GM12874 (cell line): ENCODE measurements at regions not wholly inside any gene's neighbourhood (a gene's known extent, or its start where the extent isn't known, plus 50 kb on each side); places are given as distances from the start of the nearest gene placed in this dataset.

ENCODE experiments used
- TF ChIP-seq, protein P1 (sequence below): IDR thresholded peaks from 2 replicates; pipeline ENCODE4 v1.5.1; 2011; ENCODE audit warnings: low read depth, mild to moderate bottlenecking, control low read depth, low read length, moderate library complexity; ENCODE audit not compliant: insufficient read depth

DNA sequence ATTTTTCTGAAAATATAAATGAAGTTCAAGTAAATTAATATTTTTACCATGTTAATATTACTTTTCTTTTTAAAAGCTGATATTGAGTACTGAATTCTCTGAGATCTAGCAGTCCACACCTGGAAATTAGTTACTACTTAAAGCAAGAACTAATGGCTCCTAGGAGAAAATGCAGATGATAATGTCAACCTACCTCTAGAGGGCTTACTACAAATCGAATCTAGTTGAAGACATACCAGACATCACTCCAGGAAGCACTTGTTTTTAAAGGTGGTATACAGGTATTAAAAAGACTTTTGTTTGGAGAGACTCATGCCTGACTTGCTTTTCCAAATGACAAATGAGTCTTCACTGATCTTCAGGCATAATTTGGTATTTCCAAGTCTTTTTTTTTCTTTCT, 516.4 kb upstream of the BOD1L1 start:
- TF ChIP-seq, protein P1, sequence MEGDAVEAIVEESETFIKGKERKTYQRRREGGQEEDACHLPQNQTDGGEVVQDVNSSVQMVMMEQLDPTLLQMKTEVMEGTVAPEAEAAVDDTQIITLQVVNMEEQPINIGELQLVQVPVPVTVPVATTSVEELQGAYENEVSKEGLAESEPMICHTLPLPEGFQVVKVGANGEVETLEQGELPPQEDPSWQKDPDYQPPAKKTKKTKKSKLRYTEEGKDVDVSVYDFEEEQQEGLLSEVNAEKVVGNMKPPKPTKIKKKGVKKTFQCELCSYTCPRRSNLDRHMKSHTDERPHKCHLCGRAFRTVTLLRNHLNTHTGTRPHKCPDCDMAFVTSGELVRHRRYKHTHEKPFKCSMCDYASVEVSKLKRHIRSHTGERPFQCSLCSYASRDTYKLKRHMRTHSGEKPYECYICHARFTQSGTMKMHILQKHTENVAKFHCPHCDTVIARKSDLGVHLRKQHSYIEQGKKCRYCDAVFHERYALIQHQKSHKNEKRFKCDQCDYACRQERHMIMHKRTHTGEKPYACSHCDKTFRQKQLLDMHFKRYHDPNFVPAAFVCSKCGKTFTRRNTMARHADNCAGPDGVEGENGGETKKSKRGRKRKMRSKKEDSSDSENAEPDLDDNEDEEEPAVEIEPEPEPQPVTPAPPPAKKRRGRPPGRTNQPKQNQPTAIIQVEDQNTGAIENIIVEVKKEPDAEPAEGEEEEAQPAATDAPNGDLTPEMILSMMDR = no peak

DNA sequence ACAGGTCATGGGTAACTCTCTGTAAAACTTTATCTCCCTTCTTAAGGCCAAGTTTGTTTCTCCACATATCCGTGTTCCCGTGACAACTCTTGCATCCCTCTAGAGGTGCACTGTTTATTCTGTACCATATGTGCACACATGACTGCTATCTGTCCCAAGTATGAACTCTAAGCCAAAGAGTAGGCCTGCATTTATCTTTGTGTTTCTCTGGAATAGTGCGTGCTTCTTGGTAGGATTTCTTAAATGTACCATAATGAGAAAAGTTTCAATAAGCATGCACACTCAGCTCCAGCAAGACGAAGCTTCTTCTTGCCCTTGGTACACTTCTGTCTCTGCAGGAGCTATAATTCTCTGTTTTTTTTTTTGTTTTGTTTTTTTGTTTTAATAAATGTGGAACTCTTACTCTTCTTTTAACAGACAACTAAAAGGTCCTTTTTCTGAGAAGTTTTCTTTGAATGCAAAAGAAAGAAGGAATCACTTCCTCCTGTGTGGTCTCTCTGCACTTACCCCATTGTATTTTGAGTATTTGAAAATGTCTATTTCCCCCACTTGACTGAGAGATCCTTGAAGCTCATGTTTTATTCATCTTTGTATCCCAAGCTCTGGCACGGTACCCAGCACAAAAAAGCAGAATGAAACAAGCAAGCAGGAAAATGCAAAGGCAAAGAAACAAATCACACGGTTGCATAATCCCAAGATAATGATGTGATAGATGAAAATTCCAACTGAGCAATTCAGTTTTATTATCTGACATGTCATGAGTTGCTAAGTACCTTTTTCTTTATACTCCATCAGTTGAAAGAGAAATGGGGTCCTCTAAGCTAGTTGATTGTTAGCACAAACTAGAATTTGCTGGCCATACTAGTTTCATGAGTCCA, 521.9 kb upstream of the BOD1L1 start:
- TF ChIP-seq, protein P1 = no peak

DNA sequence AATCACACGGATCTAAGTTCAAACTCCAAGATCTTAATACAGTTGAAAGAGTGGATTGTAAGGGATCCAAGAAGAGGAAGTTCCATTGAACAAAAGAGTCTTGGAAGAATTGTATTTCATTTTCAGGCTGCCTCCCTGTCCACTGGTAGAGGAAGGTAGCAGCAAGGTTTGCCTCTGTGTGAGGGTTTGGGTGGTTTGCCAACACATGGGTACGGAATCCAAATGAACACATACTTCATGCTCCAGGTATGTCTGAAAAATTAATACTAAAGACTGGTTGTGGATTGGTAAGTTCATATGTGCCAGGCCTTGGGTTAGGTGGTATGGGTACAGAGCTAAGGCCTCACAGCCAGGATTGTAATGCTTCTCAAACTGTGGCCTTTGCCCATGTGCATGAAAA, 523.6 kb upstream of the BOD1L1 start:
- TF ChIP-seq, protein P1 = no peak

DNA sequence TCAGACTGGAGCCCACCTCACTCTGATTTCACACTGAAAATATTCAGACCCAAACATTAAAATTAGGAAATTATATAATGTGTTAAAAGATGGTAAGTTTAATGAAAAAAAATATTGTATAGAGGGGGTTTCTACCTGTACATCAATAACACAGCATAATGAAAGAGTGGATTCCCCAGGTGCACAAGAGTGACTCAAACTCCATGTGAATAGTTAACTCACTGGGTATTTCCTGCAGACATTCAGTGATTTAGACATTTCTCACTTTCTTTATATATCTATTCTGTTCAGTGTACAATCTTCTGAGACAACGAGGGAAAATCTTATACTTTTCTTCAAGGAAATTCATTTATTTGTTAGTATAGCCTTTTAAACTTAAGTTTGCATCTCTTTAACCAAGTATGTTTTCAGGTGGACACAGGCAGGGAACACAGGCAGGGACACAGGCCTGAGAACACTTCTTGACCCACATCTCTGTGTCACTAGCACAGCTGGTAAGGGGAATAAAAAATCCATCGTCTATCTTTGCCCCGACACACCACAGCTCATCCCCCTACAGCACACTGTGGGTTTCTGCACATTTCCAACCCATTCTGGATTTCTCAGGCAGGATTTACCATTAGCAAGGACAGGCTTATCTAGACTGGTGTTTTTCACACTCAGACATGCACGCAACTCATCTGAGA, 525.5 kb upstream of the BOD1L1 start:
- TF ChIP-seq, protein P1 = no peak

DNA sequence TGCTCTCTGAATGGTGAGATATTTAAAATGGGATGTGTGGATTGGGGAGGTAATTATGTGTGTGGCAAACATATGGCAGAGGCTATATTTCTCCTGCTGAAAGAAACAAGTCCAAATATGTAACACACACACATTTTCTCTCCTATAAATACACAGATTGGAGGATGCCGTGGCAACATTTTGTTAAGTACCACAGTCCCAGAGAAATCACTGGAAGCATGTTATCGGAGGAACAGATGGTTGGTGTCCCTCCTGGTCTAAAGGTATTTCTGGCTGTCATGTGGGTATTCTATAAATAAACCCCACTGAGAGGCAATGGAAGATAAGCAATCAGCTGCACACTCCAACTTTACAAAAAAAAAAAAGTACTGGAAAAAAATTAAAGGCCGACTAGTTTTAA, 528.3 kb upstream of the BOD1L1 start:
- TF ChIP-seq, protein P1 = no peak

DNA sequence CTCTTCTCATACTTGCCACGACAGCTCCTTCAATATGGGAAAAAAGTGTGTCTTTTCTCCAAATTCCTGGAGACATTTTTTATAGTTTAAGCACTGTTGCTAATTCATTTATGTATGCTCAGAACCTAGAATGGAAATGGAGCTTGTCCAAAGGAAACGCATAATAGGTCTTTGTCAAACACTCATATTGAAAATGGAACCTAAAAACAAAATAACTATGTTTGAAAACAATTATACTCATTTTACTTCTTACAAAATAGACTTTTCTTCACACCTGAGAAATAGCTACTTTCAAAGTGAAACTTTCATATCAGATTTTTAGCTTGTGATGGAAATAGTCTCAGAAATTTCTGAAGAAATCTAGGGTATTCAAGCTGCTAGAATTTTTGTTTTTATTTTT, 529.7 kb upstream of the BOD1L1 start:
- TF ChIP-seq, protein P1 = no peak

DNA sequence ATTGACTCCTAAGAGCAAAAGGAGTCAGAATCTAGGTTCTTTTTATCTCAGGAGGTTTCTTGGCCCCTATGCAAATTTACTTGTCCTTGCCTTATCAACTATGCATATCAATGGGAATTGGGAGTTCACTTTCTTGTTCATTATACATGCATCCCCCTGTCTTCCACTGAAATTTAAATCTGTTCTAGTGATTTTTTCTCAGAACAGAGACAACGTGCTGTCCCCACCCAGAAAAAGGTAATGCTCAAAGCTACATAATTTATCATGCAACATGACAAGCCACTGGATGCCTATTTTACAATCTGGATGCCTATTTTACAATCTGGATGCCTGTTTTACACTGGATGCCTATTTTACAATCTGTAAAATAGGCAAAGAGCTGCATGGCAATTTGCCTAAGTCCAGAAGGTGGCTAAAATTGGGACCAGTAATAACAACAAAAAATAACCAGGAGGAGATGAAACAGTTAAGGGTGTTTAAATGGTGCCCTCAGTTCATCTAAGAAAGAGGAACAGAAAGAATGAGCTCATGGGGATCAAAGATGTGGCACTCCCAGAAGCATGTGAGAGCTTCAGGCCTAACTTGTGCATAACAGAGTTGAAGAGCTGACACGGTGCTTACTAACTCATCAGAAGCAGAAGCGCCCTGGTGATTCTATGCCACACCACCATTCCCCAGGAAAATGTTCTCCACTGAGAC, 537.8 kb upstream of the BOD1L1 start:
- TF ChIP-seq, protein P1 = no peak
